Dermis blood vessel endothelial cell (primary cell): ENCODE measurements at regions not wholly inside any gene's neighbourhood (a gene's known extent, or its start where the extent isn't known, plus 50 kb on each side); places are given as distances from the start of the nearest gene placed in this dataset.
A peak's percentile ranks its signal among the peaks of the same experiment; 100 is the strongest.

Experiments used
- DNase-seq: peaks from one replicate; pipeline ENCODE4 v3.0.0; 2010

DNA sequence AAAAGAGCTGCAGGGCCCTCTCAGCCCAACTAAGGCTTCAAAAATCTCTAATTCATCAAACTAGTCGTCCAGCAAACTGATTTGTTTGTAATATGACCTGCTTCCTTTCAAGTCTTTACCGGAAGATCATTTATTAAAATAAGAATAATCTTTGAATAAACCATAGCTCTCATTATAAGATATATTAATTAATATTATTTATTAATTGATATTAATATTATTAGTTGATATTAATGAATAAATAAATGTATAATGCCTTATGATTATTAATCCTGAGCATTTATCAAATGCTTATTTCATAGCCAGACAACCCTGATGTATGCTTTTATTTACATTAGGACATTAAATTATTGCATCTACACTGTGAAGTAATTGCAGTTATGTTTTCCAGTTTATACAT is 550.7 kb upstream of the ALCAM start:
- DNase-seq, result no peak

DNA sequence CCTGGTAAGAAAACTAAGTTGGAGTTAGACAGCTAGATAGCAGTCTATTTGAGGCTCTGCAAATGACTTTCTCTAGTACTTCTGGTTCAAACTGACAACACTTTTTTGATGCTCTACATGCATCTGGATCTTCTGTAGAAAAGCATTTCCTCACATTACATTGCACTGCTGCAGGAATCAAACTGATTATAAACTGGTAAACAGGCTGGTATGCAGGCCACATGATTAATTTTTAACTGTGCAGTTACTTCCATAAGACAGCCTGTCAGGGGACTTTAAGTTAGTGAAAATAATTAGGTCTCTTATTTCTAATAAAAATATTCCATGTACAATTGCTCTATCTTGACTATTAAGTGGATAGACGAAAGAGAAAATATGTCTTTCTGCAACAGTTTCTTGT is 550.0 kb upstream of the ALCAM start:
- no peak for DNase-seq

DNA sequence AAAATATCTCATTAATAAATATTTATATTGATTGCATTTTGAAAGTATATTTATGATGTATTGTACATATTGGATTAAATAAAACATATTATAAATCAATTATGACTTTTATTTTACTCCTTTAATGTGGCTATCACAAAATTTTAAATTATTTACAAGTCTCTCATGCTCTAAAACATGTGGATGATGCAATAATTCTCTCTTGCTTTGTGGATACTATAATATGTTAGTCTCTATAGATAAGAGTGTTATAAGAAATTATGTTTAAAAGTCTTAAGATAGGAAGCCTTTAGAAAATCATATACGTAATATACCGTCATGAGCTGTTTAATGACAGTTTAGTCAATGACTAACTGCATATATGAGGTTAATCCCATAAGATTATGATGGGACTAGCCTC is 547.4 kb upstream of the ALCAM start:
- no peak for DNase-seq

DNA sequence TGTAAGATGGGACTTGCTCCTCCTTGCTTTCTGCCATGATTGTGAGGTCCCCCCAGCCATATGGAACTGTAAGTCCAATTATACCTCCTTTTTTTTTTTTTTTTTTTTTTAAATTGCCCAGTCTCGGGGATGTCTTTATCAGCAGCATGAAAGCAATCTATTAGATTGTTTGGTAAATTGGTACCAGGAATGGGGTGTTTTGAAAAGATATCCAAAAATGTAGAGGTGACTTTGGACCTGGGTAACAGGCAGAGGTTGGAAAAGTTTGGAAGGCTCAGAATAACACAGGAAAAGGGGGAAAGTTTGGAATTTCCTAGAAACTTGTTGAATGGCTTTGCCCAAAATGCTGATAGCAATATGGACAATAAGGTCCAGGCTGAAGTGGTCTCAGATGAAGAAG is 545.8 kb upstream of the ALCAM start:
- DNase-seq, result no peak

DNA sequence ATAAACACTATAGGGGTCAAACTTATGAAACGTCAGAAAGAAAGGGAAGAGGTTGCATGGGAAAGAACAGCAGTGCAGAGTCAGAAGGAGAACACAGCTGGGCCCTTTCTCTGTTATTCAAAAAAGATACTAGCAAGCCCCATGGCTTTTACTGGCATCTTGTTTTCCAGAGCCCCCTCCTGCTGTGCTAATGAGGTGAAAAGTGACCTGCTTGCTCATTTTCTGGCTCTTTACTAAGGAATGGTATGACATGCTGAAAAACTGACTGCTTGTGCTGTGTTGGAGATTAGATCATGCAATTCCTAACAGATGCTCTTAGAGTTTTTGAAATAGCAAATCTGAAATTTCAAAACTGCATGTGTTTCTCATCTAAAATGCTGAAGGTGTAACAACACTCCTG is 541.6 kb upstream of the ALCAM start:
- no peak for DNase-seq

DNA sequence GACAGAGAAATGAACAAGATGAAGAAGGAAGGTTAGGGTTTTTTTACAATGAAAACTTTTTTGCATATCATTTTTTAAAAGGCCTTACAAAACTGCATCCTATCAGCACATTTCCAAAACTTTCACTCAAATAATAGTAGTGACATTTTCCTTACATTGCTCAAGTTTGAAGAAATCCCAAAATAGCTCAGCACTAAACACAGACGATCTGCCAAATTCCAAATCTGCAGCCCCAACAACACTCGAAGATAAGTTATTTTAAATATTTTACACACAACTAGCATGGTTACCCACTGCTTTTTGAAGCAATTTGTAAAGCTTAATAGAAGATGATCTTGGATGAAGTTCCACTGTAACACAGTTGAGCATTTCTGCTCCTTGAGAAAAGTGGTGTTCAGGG is 535.6 kb upstream of the ALCAM start:
- DNase-seq, result no peak

DNA sequence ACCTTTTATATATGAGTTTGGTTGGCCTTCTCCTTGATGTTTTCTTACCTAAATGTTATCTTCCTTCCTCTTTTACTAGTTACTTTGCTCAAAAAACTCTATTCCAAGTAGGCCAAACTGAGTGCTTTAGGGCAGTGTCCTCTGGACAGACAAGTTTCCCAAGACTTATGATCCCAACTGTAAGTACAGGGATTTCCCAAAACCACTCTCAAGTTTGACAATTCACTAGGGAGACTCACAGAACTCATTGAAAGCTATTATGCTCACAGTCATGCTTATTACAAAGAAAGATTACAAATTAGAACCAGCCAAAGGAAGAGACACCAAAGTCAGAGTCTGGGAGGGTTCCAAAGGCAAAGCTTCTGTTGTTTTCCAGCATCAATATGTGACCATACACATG is 534.2 kb upstream of the ALCAM start:
- DNase-seq, result no peak

DNA sequence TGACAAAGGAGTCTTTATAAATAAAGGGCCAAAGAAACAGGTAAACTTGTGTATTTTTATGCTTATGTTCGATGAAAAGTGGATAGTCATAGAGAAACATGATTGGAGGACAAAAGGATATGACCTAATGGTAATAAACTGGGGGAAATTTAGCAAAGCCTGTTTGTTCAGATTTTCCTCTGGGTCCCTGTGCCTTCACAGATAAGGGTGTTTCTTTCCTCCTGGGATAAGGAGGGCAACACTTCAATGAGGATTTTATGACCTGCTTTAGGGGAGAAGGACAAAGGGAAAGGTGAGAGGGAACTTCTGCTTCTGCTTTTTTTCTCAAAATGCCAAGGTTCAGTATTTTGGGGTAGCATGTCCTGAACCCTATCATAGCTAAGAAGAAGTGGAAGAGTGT is 531.3 kb upstream of the ALCAM start:
- DNase-seq, result no peak

DNA sequence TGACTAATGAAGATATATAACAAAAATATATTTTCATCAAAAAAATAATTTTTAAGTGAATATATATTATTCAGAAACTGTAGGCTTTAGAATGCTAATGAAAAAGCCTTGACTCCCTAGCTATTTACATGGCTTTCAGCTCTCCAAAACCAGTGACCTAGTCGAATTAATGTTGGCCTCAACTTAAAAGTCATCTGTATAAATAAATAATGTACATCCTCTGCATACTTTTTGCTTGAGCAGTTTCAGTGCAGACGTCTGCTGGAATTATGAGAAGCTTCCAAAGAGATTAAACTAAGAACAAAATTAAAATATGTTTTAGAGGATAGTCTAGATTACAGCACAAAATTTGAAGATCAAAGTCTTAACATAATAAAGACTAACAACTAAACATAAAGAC is 520.4 kb upstream of the ALCAM start:
- no peak for DNase-seq

DNA sequence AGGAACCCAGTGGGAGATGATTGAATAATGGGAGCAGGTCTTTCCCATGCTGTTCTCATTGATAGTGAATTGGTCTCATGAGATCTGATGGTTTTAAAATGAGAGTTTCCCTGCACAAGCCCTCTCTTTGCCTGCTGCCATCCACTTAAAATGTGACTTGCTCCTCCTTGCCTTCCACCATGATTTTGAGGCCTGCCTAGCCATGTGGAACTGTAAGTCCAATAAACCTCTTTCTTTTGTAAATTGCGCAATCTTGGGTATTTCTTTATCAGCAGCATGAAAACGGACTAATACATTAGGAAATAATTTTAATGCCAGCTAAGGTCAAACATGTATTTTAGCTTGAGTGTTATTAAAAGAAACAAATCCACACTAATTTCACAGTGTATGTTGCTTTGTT is 517.6 kb upstream of the ALCAM start:
- no peak for DNase-seq

DNA sequence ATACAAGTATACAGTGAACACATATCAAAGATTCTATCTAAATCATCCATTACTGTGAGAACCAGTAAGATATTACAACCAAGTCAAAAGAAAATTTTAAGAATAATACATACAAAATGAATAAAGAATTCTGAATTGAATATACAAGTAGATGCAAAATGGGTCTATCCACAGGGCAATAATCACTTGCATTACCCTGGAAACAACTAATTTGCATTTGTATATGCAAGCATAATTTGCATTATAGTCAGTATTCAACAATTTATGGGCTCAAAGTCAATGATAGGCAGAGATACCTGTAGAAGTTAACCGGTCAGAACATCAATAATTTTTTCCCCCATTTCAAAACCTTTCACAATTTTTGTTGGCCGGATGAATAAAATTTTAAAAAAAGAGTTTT is 512.2 kb upstream of the ALCAM start:
- DNase-seq, result no peak

DNA sequence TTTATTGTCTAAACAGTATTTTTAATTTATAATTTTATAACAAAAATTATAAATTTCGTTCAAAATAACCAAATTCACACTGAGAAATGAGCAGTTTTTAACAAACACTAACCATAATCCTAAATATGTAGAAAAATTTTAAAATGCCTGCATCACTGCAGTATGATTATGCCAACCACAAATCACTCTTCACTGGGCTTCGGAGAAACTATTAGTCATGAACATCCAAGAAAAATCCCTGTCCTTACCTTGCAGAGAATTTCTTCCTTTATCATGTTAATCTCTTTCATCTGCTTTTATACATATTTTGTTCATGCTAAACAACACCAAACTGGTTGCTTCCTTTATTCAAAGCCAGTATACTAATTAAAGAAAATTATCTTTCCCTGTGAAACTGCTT is 511.0 kb upstream of the ALCAM start:
- DNase-seq, result no peak

DNA sequence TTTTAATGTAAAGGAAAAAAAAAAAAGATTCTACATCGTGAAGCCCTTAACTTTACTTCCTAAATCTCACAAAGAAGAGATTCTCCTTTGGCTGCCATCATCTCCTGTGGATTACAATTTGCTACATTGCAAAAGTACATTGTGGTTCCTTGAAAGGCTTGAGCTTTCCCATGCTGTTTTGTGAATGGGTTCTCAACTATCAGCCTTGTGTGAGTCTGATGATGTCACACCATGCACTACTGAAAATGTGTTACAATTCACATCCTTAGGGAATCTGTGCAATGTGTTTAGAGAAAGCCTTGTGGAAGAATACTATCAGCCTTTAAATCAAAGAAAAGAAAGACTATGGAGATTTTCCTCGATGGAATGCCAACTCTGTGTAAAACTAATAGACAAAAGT is 510.0 kb upstream of the ALCAM start:
- DNase-seq, result no peak

DNA sequence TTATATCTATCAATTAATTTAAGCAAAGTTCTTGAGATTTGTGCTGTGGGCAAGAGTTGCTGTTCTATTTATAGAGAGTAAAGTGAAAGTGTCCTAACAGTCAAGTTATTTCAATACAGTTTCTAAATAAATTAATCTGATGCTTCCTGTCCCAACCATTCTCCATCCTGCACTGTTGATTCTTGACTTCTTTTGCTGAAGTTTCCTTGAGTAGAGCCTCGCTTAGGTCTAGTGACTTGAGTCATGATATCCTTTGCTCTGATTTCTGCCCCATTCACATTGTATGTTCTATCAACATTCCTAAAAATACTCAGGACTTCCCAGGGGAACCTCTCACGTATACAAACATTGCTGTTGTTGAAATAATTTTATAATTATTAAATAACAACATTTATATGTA is 498.4 kb upstream of the ALCAM start:
- peak; percentile 70 for DNase-seq

DNA sequence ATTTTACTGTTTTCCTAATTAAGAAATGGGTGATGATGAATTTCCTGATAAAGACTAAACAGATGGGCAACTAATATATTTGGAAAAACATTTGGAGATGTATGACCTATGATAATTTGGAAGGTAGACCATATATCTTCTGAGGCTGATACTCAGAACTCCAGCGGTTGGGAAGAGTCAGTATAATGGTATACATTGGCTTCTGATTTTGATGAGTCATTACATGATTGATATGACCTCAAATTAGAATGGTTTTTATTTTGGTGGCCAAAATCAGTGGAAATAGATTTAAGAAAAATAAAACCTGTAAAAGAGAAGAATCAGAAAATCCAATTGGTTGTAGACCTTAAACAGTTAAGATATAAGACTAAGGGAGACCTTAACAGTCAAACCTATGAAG is 496.4 kb upstream of the ALCAM start:
- no peak for DNase-seq

DNA sequence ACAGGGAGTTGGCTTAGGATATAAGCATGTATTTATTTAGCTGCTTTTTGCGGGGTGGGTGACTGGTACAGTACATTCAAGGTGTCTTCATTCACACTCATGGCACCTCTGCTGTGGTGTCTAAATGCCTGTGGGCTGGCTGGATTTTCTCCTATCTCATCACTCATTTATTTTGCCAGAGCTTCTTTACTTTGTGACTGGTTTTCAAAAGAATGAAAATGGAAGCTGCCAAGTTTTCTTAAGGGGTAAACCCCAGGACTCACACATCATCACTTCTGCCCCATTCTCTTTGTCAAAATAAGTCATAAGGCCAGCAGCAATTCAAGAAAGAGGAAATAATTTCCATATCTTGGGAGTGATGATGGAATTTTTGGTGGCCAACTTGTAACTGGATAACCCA is 493.4 kb upstream of the ALCAM start:
- DNase-seq, result peak; percentile 28

DNA sequence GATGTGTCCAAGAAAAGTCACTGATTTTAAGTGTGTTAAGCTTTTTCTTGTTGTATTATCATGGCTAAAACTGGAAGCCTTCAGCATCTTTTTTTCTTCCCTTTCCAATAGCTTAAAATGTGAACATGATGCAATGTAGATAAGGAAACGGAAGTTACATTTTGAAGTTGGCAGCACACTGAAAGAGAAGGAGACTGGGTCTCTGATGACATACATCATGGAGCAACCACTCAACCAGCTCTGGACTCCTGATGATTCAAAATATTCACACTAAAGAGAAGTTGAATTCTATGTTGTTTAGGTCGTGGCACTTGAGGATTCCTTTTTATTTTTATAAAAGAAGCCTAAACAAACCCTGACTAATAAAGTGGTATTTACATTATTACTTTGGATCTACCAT is 488.3 kb upstream of the ALCAM start:
- DNase-seq, result peak; percentile 6

DNA sequence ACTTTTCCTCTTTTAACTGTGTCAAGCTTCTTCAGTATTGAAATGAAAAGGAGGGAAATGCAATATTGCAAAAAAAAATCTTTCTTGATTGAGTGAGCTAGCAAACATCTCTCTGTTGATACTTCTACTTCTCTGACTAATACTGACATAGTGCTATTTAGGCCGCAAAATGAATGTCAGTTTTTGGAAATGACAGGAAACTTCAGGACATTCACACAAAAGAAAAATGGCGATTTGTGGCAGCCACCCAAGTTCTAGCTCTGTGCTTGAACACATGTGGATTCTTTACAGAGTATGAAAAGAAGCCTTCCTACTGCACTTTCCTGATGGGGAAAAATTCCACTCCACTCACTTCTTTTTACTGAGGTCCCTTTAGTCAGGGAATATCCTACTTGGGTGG is 486.8 kb upstream of the ALCAM start:
- peak; percentile 91 for DNase-seq

DNA sequence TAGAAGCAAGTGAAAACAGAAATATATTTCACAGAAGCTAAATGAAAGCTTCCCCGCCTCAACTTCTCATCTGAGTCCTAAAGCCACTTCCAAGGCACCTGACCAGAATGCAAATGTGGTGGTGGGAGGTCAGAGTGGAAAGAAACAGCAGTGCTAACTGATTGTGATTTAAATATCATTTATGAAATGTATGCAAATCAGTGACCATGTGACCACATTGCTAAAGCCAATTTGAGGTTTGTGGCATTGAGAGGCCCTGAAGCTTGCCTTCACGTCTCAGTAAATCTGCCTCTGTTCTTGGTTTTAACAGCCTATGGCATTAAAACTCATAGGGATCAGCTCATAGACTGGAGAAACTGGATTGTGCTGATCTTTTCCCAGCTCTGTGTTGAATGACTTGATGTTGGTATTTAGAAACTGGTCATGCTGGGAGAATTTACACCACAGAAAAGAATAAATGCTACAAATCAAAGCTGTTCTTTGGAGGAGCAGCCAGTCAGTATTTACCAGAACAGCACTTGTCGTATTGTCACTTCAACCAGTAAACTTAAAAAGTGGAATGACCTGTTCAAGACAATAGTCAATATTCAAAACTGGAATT is 481.4 kb upstream of the ALCAM start:
- DNase-seq, result no peak

DNA sequence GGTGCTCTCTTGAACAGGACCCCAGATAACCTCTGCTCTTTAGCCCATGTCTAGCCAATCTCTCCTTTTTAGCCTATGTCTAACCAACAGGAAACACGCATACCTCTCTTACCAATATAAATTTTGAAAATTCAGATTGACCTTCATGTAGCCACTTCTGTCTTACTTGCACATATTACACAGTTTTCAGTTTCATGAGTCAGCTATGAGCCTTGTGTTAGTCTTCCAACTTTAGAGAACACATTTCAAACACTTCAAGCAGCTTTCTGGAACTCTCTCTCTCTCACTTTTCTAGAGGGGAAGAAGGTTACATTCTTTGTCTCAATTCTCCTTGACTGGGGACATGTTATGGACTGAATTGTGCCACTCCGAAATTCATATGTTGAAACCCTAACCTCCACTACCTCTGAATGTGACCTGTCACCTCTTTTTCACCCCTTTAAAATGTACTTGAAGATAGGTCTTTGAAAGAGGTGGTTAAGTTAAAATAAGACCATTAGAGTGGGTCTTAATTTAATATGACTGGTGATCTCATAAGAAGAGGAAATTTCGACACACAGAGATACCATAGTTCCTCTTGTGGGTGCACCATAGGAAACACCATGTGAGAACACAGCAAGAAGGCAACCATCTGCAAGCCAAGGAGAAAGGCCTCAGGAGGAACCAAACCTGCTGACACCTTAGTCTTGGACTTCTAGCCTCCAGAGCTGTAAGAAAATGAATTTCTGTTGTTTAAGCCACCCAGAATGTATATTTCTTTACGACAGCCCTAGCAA is 480.3 kb upstream of the ALCAM start:
- DNase-seq, result no peak

DNA sequence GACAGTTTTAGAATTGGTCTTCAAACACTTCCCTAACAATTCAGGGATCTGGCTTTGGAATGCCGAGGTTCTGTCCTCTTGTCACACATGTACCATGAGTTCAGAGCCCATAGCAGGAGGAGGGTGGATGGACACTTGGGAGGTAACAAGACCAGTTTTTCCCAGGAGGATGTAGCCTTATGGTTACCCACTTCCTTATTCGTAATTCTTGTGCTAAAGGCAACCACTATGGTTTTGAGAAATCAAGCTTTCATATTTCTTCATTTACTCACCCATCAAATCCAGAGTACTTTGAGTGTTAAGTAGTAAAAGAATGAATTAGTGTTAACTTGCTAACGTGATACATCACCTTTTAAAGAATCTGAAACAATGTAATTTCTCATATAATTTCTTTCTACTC is 479.6 kb upstream of the ALCAM start:
- no peak for DNase-seq

DNA sequence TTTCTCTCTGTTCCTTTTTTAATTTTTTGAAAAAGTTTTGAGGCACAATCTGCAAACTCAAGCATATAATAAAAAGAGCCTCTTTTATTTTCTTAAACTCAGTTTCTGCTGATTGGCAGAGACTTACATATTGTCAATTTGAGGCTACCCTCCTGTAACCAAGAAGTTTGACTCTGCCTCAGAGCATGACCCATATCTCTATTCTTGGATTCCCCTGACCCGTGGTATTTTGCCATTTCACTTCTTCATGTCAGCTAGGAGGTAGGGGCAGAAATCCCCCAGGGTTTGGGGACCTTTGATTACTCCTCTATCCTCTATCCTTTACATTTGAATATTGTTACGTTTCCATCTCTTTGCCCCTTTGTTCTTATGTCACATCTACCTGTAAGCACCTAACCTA is 479.1 kb upstream of the ALCAM start:
- DNase-seq, result no peak

DNA sequence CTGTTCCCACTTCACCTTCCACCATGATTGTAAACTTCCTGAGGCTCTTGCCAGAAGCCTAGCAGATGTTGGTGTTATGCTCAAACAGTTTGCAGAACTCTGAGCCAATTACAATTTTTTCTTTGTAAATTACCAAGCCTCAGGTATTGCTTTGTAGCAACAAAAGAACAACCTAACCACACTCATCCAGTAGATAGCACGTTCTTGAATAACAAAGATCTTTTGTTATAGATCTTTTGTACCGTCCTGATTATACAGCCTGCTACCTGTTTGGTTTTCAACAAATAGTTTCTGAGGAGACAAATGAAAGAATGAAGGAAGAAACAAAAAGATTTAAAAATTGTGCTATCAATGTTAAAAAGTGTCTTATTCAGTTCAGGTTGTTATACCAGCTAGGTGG is 474.7 kb upstream of the ALCAM start:
- DNase-seq, result no peak

DNA sequence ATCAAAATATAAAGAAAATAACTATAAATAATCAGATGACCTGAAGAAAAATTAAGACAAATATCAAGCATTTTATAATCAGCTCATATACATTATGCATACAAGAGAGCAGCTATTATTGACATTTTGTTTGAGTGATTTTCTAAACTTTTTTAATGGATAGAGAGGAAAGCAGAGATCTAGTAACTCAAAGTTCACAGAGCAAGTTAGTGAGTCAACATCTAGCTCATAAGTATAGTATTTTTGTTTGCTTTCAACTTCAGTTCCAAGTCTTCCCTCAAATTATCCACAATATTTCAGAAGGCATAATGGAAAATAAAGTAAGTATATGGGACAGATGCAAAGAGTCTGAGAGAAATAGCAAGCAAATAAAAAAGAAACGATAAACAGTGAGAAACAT is 470.1 kb upstream of the ALCAM start:
- no peak for DNase-seq

DNA sequence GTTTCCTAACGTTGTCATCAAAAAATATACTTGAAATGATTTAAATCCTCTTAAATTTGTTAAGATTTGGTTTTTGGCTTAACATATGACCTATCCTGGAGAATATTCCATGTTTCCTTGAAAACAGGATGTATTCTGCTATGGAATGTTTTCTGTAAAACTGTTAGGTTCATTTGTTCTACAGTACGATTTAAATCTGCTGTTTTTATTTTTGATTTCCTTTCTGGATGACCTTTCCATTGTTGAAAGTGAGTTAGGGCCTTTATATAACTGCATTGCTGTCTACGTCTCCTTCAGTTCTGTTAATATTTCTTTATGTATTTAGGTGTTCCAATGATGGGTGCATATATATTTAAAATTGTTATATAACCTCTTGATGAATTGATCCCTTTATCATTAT is 465.3 kb upstream of the ALCAM start:
- peak; percentile 55 for DNase-seq
